Glomerular visceral epithelial cell (primary cell): ENCODE measurements at regions not wholly inside any gene's neighbourhood (a gene's known extent, or its start where the extent isn't known, plus 50 kb on each side); places are given as distances from the start of the nearest gene placed in this dataset.
A peak's percentile ranks its signal among the peaks of the same experiment; 100 is the strongest.
"Not testable (repeated sequence)": the region's sequence is repeated elsewhere in the genome, so short reads cannot be mapped to it uniquely, and the experiment has no call there.

Source experiments
- DNase-seq: peaks from one replicate; pipeline ENCODE4 v3.0.0-alpha.2; 2016; ENCODE audit errors: extremely low spot score

- DNase-seq, result no peak
These were observed 124.5 kb downstream of the DUSP6 start for GRCh38 chr12:89227774-89228173.

GRCh38 chr12:89225808-89226411, 126.4 kb downstream of the DUSP6 start:
- peak; percentile 26 for DNase-seq

- peak; percentile 41 for DNase-seq
These were observed 126.9 kb downstream of the DUSP6 start for GRCh38 chr12:89225401-89225800.

- DNase-seq, result not testable (repeated sequence)
These were observed 129.7 kb downstream of the DUSP6 start for GRCh38 chr12:89222580-89222979.

GRCh38 chr12:89217472-89217871, 134.8 kb downstream of the DUSP6 start:
- DNase-seq, result no peak

GRCh38 chr12:89216211-89216952, 135.9 kb downstream of the DUSP6 start:
- no peak for DNase-seq

- DNase-seq, result no peak
These were observed 137.1 kb downstream of the DUSP6 start for GRCh38 chr12:89215196-89215595.

- DNase-seq, result no peak
These were observed 138.6 kb downstream of the DUSP6 start for GRCh38 chr12:89213747-89214146.

GRCh38 chr12:89213139-89213538, 139.2 kb downstream of the DUSP6 start:
- no peak for DNase-seq

- no peak for DNase-seq
These were observed 139.9 kb downstream of the DUSP6 start for GRCh38 chr12:89212339-89212771.

GRCh38 chr12:89211456-89211855, 140.8 kb downstream of the DUSP6 start:
- no peak for DNase-seq

GRCh38 chr12:89210277-89210676, 142.0 kb downstream of the DUSP6 start:
- no peak for DNase-seq

GRCh38 chr12:89208661-89209096, 143.6 kb downstream of the DUSP6 start:
- DNase-seq, result no peak

GRCh38 chr12:89206390-89206789, 145.9 kb downstream of the DUSP6 start:
- DNase-seq, result no peak

GRCh38 chr12:89205517-89205916, 146.8 kb downstream of the DUSP6 start:
- no peak for DNase-seq

- DNase-seq, result no peak
These were observed 149.2 kb downstream of the DUSP6 start for GRCh38 chr12:89203144-89203543.

GRCh38 chr12:89200217-89200616, 152.1 kb downstream of the DUSP6 start:
- DNase-seq, result no peak

GRCh38 chr12:89195470-89195869, 156.8 kb downstream of the DUSP6 start:
- no peak for DNase-seq

GRCh38 chr12:89194683-89195082, 157.6 kb downstream of the DUSP6 start:
- no peak for DNase-seq

- DNase-seq, result no peak
These were observed 159.9 kb downstream of the DUSP6 start for GRCh38 chr12:89192429-89192828.

GRCh38 chr12:89191597-89191996, 160.7 kb downstream of the DUSP6 start:
- not testable (repeated sequence) for DNase-seq

GRCh38 chr12:89189448-89189847, 162.9 kb downstream of the DUSP6 start:
- DNase-seq, result no peak

- no peak for DNase-seq
These were observed 164.8 kb downstream of the DUSP6 start for GRCh38 chr12:89187507-89187906.
